Right atrium auricular region (tissue), 2 donors: ENCODE measurements at regions not wholly inside any gene's neighbourhood (a gene's known extent, or its start where the extent isn't known, plus 50 kb on each side); places are given as distances from the start of the nearest gene placed in this dataset.

Experiments used
- DNase-seq: peaks from one replicate; pipeline ENCODE4 v3.0.0-alpha.2; 2019; ENCODE audit warnings: low spot score
- H3K27ac ChIP-seq, 2 donors: fragments of 200-600 bp; sonication (generic); 1 replicate in 1 of 2; 2 replicates in 1 of 2; pipeline ENCODE4 v1.5.1; 2016 to 2019
- H3K27me3 ChIP-seq, 2 donors: fragments of 200-600 bp; sonication (generic); one replicate each; pipeline versions ENCODE4 v1.5.1 to v1.6.0; 2017 to 2019
- H3K36me3 ChIP-seq: fragments of 200-600 bp; sonication (generic); one replicate; pipeline ENCODE4 v1.5.1; 2016
- H3K4me1 ChIP-seq, 2 donors: fragments of 200-600 bp; sonication (generic); one replicate each; pipeline versions ENCODE4 v1.5.1 to v1.6.0; 2017 to 2019
- H3K4me3 ChIP-seq, 2 donors: fragments of 200-600 bp; sonication (generic); 1 replicate in 1 of 2; 2 replicates in 1 of 2; pipeline ENCODE4 v1.5.1; 2017 to 2019; ENCODE audit warnings: mild to moderate bottlenecking in 1 of 2, moderate library complexity in 1 of 2
- H3K9me3 ChIP-seq, 2 donors: fragments of 200-600 bp; sonication (generic); one replicate each; pipeline ENCODE4 v1.5.1; 2019
- TF ChIP-seq, protein P1 (sequence below), 2 donors: fragments of 200-600 bp; sonication (generic); IDR thresholded peaks; one replicate each; pipeline ENCODE4 v1.5.1; 2019; ENCODE audit warnings: antibody characterized with exemption in 2 of 2

DNA sequence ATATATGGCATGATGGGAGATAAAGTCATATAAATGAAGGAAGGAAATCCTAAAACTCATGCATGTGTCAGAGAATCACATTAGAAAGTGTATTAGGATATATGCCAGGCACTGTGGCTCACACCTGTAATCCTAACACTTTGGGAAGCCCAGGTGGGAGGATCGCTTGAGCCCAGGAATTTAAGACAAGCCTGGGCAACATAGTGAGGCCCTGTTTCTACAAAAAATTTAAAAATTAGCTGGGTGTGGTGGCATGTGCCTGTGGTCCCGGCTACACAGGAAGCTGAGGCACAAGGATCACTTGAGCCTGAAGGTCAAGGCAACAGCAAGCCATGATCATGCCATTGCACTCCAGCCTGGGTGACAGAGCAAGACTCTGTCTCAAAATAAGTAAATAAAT is 130.3 kb upstream of the ARID2 start:
- Histone ChIP-seq H3K36me3 (no peaks in the 10 kb centered on the region), H3K4me3 (no peak overlapping the region), H3K27me3 (no peaks in the 10 kb centered on the region), H3K27ac (no peak overlapping the region), H3K9me3 (no peaks in the 10 kb centered on the region), H3K4me1 (no peaks in the 10 kb centered on the region)
- TF ChIP-seq, protein P1, sequence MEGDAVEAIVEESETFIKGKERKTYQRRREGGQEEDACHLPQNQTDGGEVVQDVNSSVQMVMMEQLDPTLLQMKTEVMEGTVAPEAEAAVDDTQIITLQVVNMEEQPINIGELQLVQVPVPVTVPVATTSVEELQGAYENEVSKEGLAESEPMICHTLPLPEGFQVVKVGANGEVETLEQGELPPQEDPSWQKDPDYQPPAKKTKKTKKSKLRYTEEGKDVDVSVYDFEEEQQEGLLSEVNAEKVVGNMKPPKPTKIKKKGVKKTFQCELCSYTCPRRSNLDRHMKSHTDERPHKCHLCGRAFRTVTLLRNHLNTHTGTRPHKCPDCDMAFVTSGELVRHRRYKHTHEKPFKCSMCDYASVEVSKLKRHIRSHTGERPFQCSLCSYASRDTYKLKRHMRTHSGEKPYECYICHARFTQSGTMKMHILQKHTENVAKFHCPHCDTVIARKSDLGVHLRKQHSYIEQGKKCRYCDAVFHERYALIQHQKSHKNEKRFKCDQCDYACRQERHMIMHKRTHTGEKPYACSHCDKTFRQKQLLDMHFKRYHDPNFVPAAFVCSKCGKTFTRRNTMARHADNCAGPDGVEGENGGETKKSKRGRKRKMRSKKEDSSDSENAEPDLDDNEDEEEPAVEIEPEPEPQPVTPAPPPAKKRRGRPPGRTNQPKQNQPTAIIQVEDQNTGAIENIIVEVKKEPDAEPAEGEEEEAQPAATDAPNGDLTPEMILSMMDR (IDR thresholded peaks at IDR 0.05) = no peak
- no peak for DNase-seq

DNA sequence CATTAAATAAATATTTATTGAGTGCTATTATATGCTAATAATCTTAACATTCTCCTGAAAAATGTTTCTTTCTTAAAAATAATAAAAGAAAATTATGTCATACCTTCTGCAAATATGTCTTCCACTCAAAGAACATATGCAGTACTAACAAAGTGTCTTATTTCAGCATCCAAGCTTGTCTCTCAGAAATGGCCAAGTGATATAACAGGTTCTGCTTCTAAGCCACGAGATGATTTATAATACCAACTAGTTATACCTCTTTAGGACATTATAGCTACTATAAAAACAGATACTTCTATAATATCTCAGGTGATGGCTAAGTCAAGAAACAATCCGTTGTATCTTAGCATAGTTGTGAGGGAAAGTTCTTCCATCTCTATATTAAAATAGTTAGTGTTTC is 128.1 kb upstream of the ARID2 start:
- Histone ChIP-seq H3K27ac (no peak overlapping the region), H3K36me3 (no peaks in the 10 kb centered on the region), H3K27me3 (no peaks in the 10 kb centered on the region), H3K4me3 (no peak overlapping the region), H3K9me3 (peaks cover 0 to 4% of the 10 kb centered on the region in 2 donors), H3K4me1 (no peaks in the 10 kb centered on the region)
- TF ChIP-seq, protein P1 (IDR thresholded peaks at IDR 0.05) = no peak
- DNase-seq = no peak

DNA sequence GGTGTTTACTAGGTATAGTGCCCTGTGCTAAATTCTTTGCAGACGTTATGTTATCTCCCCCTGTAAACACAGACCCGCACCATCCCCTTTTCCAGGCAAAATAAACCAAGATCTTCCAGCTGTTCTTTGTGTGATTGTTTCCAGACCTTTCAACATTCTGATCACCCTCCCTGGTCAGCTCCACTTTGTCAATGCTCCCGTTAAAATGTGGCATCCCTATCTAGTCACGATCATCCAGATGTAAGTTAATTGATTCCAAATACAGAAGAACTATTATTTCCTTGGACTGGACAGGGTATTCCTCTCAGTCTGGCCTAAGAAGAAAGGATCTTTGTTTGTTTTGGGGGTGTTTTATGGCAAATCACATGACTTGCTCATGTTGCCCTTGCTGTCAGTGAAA is 127.6 kb upstream of the ARID2 start:
- no peak overlapping the region for H3K27ac ChIP-seq
- DNase-seq = no peak

DNA sequence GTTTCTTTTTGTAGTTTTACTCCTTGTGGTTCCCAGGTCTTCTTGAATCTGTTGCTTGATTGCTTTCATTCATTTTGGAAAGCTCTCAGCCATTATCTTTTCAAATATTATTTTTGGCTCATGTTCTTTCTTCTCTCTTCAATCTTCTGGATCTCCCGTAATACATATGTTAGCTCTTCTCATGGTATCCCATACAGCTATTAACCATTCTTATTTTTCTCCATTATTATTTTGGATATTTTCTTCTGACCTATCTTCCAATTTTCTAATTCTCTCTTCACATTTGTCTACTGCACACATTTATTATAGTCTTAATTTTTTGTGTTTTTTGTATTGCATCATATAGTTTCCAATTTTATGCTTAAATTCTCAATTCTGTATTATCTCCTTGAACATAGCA is 123.9 kb upstream of the ARID2 start:
- no peaks in the 10 kb centered on the region for H3K36me3 ChIP-seq
- no peak overlapping the region for H3K27ac ChIP-seq
- no peaks in the 10 kb centered on the region for H3K27me3 ChIP-seq
- H3K4me3 ChIP-seq = no peak overlapping the region
- H3K9me3 ChIP-seq = peaks cover 0 to 4% of the 10 kb centered on the region in 2 donors
- no peak for DNase-seq
- TF ChIP-seq, protein P1 (IDR thresholded peaks at IDR 0.05) = no peak
- H3K4me1 ChIP-seq = no peaks in the 10 kb centered on the region

More for the DNA sequence above, 127.6 kb upstream of the ARID2 start:
- no peaks in the 10 kb centered on the region for H3K4me1 ChIP-seq
- peaks cover 0 to 4% of the 10 kb centered on the region in 2 donors for H3K9me3 ChIP-seq
- H3K36me3 ChIP-seq = no peaks in the 10 kb centered on the region
- H3K27me3 ChIP-seq = no peaks in the 10 kb centered on the region
- TF ChIP-seq, protein P1 (IDR thresholded peaks at IDR 0.05) = no peak
- H3K4me3 ChIP-seq = no peak overlapping the region

DNA sequence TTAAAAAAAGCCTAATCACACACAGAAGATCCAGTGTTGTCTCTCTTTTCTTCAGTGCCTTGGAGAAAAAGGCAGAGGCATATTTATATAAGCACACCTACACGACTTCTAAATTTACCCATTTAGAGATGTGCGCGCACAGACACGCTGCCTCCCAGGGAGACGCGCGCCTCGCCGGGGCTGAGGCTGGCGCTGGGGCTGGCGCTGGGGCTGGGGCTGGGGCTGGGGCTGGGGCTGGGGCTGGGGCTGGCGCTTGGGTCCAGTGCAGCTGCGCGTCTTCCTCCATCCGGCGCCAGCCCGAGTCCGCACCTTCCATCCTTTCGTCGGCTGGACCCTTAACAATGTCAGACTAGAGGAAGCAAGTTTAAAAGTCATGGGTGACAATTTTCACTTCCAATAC is 118.4 kb upstream of the ARID2 start:
- peak overlapping the region in 1 of 2 donors; percentile 29 for H3K4me3 ChIP-seq

DNA sequence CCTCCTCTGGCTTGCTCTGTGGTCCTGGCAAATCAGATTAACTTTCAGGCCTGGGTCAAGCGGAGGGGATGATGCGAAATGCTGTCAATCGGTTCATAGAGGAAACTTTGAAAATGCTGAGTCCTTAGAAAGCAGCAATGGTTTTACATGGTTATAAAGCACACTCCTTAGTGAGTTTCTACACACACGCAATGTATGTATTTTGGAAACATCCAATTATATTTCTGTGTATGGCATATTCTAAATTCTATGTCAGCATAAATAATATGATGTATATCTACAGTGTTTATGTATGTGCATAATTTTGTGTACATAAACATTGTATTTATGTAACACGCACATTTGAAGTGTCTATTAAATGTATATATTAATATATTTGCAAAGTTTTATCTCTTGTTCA is 118.0 kb upstream of the ARID2 start:
- peak overlapping the region in 1 of 2 donors; percentile 29 for H3K4me3 ChIP-seq
- TF ChIP-seq, protein P1 (IDR thresholded peaks at IDR 0.05) = no peak
- no peak overlapping the region for H3K27ac ChIP-seq
- no peak for DNase-seq
- H3K4me1 ChIP-seq = peaks cover 0 to 4% of the 10 kb centered on the region in 2 donors
- H3K27me3 ChIP-seq = no peaks in the 10 kb centered on the region
- no peaks in the 10 kb centered on the region for H3K9me3 ChIP-seq
- H3K36me3 ChIP-seq = no peaks in the 10 kb centered on the region

More for the DNA sequence above, 118.4 kb upstream of the ARID2 start:
- Histone ChIP-seq H3K27me3 (no peaks in the 10 kb centered on the region), H3K4me1 (peaks cover 0 to 4% of the 10 kb centered on the region in 2 donors), H3K9me3 (no peaks in the 10 kb centered on the region), H3K36me3 (no peaks in the 10 kb centered on the region), H3K27ac (no peak overlapping the region)
- TF ChIP-seq, protein P1 (IDR thresholded peaks at IDR 0.05) = no peak
- no peak for DNase-seq
